K562 (cell line): ENCODE measurements at regions not wholly inside any gene's neighbourhood (a gene's known extent, or its start where the extent isn't known, plus 50 kb on each side); places are given as distances from the start of the nearest gene placed in this dataset.

Source experiments
- CHCHD3 ChIP-seq: fragments of 250-450 bp; sonication (Bioruptor Pico); IDR thresholded peaks from 2 replicates; pipeline ENCODE4 v2.1.2; 2022; ENCODE audit warnings: mild to moderate bottlenecking
- FOXA3 ChIP-seq, 2 experiments: fragments of 450-650 bp in 1 of 2; sonication (generic) in 1 of 2; formaldehyde crosslinking; IDR thresholded peaks in 1 of 2; conservative IDR thresholded peaks in 1 of 2; 2 replicates each; pipeline versions ENCODE4 v1.4.0 to v1.8.0; 2020 to 2022; ENCODE audit warnings: mild to moderate bottlenecking in 2 of 2, missing genetic modification reagents in 1 of 2
- FOXK1 ChIP-seq: sonication (generic); formaldehyde crosslinking; IDR thresholded peaks from 2 replicates; pipeline ENCODE4 v1.8.0; 2022; ENCODE audit warnings: missing genetic modification reagents, mild to moderate bottlenecking, borderline replicate concordance
- KDM5B ChIP-seq: fragments of 200-600 bp; sonication (generic); IDR thresholded peaks from 2 replicates; pipeline ENCODE4 v1.6.1; 2012; ENCODE audit warnings: low read depth, mild to moderate bottlenecking, moderate library complexity, low read length, control low read depth, inconsistent platforms; ENCODE audit not compliant: insufficient replicate concordance
- MAFF ChIP-seq: IDR thresholded peaks from 2 replicates; pipeline ENCODE4 v1.6.1; 2012; ENCODE audit warnings: low read length, improper control_type of control experiment
- NFIC ChIP-seq: fragments of 450-650 bp; IDR thresholded peaks from 2 replicates; pipeline ENCODE4 v1.6.1; 2017; ENCODE audit warnings: mild to moderate bottlenecking, inconsistent platforms
- POLR2AphosphoS5 ChIP-seq: IDR thresholded peaks from 2 replicates; pipeline ENCODE4 v1.6.1; 2011; ENCODE audit warnings: mild to moderate bottlenecking, low read depth, low read length, moderate library complexity; ENCODE audit not compliant: control insufficient read depth, insufficient read depth
- SRSF7 ChIP-seq: fragments of 200-400 bp; formaldehyde crosslinking; optimal IDR thresholded peaks from 2 replicates; pipeline ENCODE3; 2017; ENCODE audit warnings: mild to moderate bottlenecking, low read depth, low read length
- ZNF24 ChIP-seq: fragments of 450-650 bp; IDR thresholded peaks from 2 replicates; pipeline ENCODE4 v1.6.1; 2016
- TF ChIP-seq, protein P1 (sequence below): fragments of 250-450 bp; sonication (Bioruptor Pico); IDR thresholded peaks from 2 replicates; pipeline ENCODE4 v1.8.0; 2022; ENCODE audit warnings: inconsistent platforms, mild to moderate bottlenecking, moderate library complexity, borderline replicate concordance
- TF ChIP-seq, protein P2 (sequence below), 2 experiments: fragments of 450-650 bp; formaldehyde crosslinking in 1 of 2; IDR thresholded peaks; 2 replicates each; pipeline versions ENCODE4 v1.4.0 to v1.6.1; 2014 to 2020; ENCODE audit warnings: mild to moderate bottlenecking in 2 of 2, borderline replicate concordance in 1 of 2, low read depth in 1 of 2
- TF ChIP-seq, protein P3 (sequence below): sonication (generic); formaldehyde crosslinking; IDR thresholded peaks from 2 replicates; pipeline ENCODE4 v1.5.0; 2020; ENCODE audit warnings: missing genetic modification reagents
- TF ChIP-seq, protein P4 (sequence below): conservative IDR thresholded peaks from 2 replicates; pipeline ENCODE4 v1.6.1; 2011; ENCODE audit warnings: low read depth, mild to moderate bottlenecking, low read length; ENCODE audit not compliant: control insufficient read depth

GRCh38 chr1:104794035-104794434 lies 1044.3 kb downstream of the AMY1C start:
- TF ChIP-seq POLR2AphosphoS5 (no peak), NFIC (no peak), FOXK1 (CRISPR knock-in tag) (no peak), ZNF24 (no peak), KDM5B (no peak), SRSF7 (no peak), FOXA3 (CRISPR knock-in tag; conservative IDR thresholded peaks at IDR 0.05 in 1 of 2, IDR thresholded peaks at IDR 0.05 in 1 of 2) (no peak), MAFF (no peak), CHCHD3 (CRISPR knock-in tag) (no peak)
- TF ChIP-seq, protein P1, sequence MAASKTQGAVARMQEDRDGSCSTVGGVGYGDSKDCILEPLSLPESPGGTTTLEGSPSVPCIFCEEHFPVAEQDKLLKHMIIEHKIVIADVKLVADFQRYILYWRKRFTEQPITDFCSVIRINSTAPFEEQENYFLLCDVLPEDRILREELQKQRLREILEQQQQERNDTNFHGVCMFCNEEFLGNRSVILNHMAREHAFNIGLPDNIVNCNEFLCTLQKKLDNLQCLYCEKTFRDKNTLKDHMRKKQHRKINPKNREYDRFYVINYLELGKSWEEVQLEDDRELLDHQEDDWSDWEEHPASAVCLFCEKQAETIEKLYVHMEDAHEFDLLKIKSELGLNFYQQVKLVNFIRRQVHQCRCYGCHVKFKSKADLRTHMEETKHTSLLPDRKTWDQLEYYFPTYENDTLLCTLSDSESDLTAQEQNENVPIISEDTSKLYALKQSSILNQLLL (CRISPR knock-in tag), result no peak
- TF ChIP-seq, protein P2, sequence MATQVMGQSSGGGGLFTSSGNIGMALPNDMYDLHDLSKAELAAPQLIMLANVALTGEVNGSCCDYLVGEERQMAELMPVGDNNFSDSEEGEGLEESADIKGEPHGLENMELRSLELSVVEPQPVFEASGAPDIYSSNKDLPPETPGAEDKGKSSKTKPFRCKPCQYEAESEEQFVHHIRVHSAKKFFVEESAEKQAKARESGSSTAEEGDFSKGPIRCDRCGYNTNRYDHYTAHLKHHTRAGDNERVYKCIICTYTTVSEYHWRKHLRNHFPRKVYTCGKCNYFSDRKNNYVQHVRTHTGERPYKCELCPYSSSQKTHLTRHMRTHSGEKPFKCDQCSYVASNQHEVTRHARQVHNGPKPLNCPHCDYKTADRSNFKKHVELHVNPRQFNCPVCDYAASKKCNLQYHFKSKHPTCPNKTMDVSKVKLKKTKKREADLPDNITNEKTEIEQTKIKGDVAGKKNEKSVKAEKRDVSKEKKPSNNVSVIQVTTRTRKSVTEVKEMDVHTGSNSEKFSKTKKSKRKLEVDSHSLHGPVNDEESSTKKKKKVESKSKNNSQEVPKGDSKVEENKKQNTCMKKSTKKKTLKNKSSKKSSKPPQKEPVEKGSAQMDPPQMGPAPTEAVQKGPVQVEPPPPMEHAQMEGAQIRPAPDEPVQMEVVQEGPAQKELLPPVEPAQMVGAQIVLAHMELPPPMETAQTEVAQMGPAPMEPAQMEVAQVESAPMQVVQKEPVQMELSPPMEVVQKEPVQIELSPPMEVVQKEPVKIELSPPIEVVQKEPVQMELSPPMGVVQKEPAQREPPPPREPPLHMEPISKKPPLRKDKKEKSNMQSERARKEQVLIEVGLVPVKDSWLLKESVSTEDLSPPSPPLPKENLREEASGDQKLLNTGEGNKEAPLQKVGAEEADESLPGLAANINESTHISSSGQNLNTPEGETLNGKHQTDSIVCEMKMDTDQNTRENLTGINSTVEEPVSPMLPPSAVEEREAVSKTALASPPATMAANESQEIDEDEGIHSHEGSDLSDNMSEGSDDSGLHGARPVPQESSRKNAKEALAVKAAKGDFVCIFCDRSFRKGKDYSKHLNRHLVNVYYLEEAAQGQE (IDR thresholded peaks at IDR 0.05; ENCODE audit: borderline replicate concordance), result no peak
- TF ChIP-seq, protein P2 (CRISPR knock-in tag; IDR thresholded peaks at IDR 0.05; ENCODE audit: low read depth), result no peak
- TF ChIP-seq, protein P3, sequence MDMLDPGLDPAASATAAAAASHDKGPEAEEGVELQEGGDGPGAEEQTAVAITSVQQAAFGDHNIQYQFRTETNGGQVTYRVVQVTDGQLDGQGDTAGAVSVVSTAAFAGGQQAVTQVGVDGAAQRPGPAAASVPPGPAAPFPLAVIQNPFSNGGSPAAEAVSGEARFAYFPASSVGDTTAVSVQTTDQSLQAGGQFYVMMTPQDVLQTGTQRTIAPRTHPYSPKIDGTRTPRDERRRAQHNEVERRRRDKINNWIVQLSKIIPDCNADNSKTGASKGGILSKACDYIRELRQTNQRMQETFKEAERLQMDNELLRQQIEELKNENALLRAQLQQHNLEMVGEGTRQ (CRISPR knock-in tag), result no peak
- TF ChIP-seq, protein P4, sequence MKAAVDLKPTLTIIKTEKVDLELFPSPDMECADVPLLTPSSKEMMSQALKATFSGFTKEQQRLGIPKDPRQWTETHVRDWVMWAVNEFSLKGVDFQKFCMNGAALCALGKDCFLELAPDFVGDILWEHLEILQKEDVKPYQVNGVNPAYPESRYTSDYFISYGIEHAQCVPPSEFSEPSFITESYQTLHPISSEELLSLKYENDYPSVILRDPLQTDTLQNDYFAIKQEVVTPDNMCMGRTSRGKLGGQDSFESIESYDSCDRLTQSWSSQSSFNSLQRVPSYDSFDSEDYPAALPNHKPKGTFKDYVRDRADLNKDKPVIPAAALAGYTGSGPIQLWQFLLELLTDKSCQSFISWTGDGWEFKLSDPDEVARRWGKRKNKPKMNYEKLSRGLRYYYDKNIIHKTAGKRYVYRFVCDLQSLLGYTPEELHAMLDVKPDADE, result no peak
